K562 (cell line): ENCODE measurements at regions not wholly inside any gene's neighbourhood (a gene's known extent, or its start where the extent isn't known, plus 50 kb on each side); places are given as distances from the start of the nearest gene placed in this dataset.

ENCODE experiments used
- CBX8 ChIP-seq: fragments of 200-600 bp; sonication (generic); IDR thresholded peaks from 2 replicates; pipeline ENCODE4 v1.6.1; 2012; ENCODE audit warnings: borderline replicate concordance, mixed run types, low read depth, mild to moderate bottlenecking, moderate library complexity, mixed read lengths, low read length, control low read depth, inconsistent platforms; ENCODE audit not compliant: poor library complexity, severe bottlenecking; ENCODE audit errors: extremely low read depth
- FOXM1 ChIP-seq, 2 experiments: fragments of 450-650 bp in 1 of 2; sonication (generic) in 1 of 2; formaldehyde crosslinking in 1 of 2; IDR thresholded peaks; 2 replicates each; pipeline versions ENCODE4 v1.6.1 to v1.9.0; 2017 to 2022; ENCODE audit warnings: low read depth in 2 of 2, mild to moderate bottlenecking in 2 of 2, missing genetic modification reagents in 1 of 2, moderate library complexity in 1 of 2
- RBM34 ChIP-seq: fragments of 200-400 bp; formaldehyde crosslinking; IDR thresholded peaks from 2 replicates; pipeline ENCODE4 v1.6.1; 2018; ENCODE audit warnings: low read length, borderline replicate concordance; ENCODE audit not compliant: insufficient read depth
- ZNF699 ChIP-seq: fragments of 250-450 bp; sonication (Bioruptor Pico); IDR thresholded peaks from 2 replicates; pipeline ENCODE4 v1.8.0; 2021; ENCODE audit warnings: mild to moderate bottlenecking, moderate library complexity; ENCODE audit not compliant: insufficient replicate concordance
- TF ChIP-seq, protein P1 (sequence below): fragments of 450-650 bp; IDR thresholded peaks from 2 replicates; pipeline ENCODE4 v1.6.1; 2016; ENCODE audit warnings: mild to moderate bottlenecking, moderate library complexity

DNA sequence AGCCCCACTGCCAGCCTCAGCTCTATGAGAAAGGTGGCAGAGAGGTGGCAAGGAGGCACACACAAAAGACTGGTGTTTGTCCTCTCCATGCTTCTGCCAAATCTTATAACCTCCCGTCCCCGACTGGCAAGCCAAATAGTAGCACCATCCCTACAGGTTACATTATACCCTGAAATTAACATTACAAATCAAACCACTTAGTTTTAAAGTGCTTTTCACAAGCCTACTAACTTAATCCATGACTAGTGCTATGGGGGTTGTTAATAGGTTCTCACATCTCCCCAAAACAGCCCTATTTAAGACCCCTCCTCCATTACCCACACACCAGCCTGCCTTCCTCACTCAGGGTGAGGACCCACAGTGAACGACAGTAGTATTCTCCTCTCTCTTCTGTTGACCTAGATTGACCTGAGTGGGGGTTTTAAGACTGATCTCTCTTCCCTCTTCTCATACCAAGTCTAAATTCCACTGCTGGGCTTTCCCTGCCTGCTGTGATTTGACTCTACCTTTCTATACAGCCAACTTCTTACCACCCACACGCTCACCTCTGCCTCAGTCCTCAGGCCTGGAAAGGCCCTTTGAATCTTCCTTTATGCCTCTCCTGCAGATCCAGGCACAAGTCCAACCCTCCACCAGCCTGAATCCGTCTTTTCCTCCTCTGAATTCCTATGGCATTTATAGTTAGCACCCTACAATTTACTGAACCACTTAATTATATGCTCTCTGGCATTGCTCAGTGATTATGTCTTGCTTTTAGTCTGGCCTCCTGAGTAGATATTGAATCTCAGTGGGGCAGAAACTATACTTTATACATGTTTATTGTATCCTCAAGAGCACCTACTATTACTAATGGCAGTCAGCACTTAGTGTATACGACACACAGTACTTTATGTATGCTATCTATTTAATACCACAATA lies 116.1 kb downstream of the TMEM174 start (continued):
- TF ChIP-seq, protein P1, sequence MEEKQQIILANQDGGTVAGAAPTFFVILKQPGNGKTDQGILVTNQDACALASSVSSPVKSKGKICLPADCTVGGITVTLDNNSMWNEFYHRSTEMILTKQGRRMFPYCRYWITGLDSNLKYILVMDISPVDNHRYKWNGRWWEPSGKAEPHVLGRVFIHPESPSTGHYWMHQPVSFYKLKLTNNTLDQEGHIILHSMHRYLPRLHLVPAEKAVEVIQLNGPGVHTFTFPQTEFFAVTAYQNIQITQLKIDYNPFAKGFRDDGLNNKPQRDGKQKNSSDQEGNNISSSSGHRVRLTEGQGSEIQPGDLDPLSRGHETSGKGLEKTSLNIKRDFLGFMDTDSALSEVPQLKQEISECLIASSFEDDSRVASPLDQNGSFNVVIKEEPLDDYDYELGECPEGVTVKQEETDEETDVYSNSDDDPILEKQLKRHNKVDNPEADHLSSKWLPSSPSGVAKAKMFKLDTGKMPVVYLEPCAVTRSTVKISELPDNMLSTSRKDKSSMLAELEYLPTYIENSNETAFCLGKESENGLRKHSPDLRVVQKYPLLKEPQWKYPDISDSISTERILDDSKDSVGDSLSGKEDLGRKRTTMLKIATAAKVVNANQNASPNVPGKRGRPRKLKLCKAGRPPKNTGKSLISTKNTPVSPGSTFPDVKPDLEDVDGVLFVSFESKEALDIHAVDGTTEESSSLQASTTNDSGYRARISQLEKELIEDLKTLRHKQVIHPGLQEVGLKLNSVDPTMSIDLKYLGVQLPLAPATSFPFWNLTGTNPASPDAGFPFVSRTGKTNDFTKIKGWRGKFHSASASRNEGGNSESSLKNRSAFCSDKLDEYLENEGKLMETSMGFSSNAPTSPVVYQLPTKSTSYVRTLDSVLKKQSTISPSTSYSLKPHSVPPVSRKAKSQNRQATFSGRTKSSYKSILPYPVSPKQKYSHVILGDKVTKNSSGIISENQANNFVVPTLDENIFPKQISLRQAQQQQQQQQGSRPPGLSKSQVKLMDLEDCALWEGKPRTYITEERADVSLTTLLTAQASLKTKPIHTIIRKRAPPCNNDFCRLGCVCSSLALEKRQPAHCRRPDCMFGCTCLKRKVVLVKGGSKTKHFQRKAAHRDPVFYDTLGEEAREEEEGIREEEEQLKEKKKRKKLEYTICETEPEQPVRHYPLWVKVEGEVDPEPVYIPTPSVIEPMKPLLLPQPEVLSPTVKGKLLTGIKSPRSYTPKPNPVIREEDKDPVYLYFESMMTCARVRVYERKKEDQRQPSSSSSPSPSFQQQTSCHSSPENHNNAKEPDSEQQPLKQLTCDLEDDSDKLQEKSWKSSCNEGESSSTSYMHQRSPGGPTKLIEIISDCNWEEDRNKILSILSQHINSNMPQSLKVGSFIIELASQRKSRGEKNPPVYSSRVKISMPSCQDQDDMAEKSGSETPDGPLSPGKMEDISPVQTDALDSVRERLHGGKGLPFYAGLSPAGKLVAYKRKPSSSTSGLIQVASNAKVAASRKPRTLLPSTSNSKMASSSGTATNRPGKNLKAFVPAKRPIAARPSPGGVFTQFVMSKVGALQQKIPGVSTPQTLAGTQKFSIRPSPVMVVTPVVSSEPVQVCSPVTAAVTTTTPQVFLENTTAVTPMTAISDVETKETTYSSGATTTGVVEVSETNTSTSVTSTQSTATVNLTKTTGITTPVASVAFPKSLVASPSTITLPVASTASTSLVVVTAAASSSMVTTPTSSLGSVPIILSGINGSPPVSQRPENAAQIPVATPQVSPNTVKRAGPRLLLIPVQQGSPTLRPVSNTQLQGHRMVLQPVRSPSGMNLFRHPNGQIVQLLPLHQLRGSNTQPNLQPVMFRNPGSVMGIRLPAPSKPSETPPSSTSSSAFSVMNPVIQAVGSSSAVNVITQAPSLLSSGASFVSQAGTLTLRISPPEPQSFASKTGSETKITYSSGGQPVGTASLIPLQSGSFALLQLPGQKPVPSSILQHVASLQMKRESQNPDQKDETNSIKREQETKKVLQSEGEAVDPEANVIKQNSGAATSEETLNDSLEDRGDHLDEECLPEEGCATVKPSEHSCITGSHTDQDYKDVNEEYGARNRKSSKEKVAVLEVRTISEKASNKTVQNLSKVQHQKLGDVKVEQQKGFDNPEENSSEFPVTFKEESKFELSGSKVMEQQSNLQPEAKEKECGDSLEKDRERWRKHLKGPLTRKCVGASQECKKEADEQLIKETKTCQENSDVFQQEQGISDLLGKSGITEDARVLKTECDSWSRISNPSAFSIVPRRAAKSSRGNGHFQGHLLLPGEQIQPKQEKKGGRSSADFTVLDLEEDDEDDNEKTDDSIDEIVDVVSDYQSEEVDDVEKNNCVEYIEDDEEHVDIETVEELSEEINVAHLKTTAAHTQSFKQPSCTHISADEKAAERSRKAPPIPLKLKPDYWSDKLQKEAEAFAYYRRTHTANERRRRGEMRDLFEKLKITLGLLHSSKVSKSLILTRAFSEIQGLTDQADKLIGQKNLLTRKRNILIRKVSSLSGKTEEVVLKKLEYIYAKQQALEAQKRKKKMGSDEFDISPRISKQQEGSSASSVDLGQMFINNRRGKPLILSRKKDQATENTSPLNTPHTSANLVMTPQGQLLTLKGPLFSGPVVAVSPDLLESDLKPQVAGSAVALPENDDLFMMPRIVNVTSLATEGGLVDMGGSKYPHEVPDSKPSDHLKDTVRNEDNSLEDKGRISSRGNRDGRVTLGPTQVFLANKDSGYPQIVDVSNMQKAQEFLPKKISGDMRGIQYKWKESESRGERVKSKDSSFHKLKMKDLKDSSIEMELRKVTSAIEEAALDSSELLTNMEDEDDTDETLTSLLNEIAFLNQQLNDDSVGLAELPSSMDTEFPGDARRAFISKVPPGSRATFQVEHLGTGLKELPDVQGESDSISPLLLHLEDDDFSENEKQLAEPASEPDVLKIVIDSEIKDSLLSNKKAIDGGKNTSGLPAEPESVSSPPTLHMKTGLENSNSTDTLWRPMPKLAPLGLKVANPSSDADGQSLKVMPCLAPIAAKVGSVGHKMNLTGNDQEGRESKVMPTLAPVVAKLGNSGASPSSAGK, result no peak
- no peak for TF ChIP-seq FOXM1 (IDR thresholded peaks at IDR 0.05; ENCODE audit: low read depth)
- no peak for TF ChIP-seq FOXM1 (CRISPR knock-in tag; IDR thresholded peaks at IDR 0.05; ENCODE audit: low read depth)
- TF ChIP-seq RBM34, result no peak
- no peak for TF ChIP-seq CBX8
- TF ChIP-seq ZNF699 (CRISPR knock-in tag), result no peak
